MM.1S (cell line): ENCODE measurements at regions not wholly inside any gene's neighbourhood (a gene's known extent, or its start where the extent isn't known, plus 50 kb on each side); places are given as distances from the start of the nearest gene placed in this dataset.

Experiments
- CTCF ChIP-seq: fragments of 300-600 bp; sonication (generic); IDR thresholded peaks from 2 replicates; pipeline ENCODE4 v1.5.1; 2016; ENCODE audit warnings: antibody characterized with exemption, low read length, mixed read lengths
- EZH2 ChIP-seq: fragments of 300-600 bp; sonication (generic); optimal IDR thresholded peaks from 2 replicates; pipeline ENCODE3; 2017; ENCODE audit warnings: low read depth, mild to moderate bottlenecking, antibody characterized with exemption, low read length, mixed read lengths
- EZH2phosphoT487 ChIP-seq: fragments of 300-600 bp; sonication (generic); IDR thresholded peaks from 2 replicates; pipeline ENCODE4 v1.6.1; 2018; ENCODE audit warnings: antibody characterized with exemption, low read length

GRCh38 chr15:94079459-94079858 is 151.9 kb upstream of the MCTP2 start:
- no peak for TF ChIP-seq CTCF
- no peak for TF ChIP-seq EZH2
- no peak for TF ChIP-seq EZH2phosphoT487
